Stromal cell of bone marrow (primary cell): ENCODE measurements at regions not wholly inside any gene's neighbourhood (a gene's known extent, or its start where the extent isn't known, plus 50 kb on each side); places are given as distances from the start of the nearest gene placed in this dataset.
"Not testable (repeated sequence)": the region's sequence is repeated elsewhere in the genome, so short reads cannot be mapped to it uniquely, and the experiment has no call there.

Experiments used
- DNase-seq: peaks from one replicate; pipeline ENCODE4 v3.0.0-alpha.2; 2012; ENCODE audit warnings: low read depth

- DNase-seq, result no peak
These were observed 1606.2 kb upstream of the PCDH7 start for GRCh38 chr4:29113960-29114359.

GRCh38 chr4:29117231-29117722, 1602.9 kb upstream of the PCDH7 start:
- DNase-seq, result not testable (repeated sequence)

- no peak for DNase-seq
These were observed 1598.6 kb upstream of the PCDH7 start for GRCh38 chr4:29121586-29121985.

GRCh38 chr4:29128810-29129209, 1591.4 kb upstream of the PCDH7 start:
- DNase-seq, result no peak

- DNase-seq, result no peak
These were observed 1588.9 kb upstream of the PCDH7 start for GRCh38 chr4:29131304-29131703.

GRCh38 chr4:29142708-29143107, 1577.5 kb upstream of the PCDH7 start:
- DNase-seq, result no peak

- DNase-seq, result no peak
These were observed 1568.6 kb upstream of the PCDH7 start for GRCh38 chr4:29151584-29151983.

- no peak for DNase-seq
These were observed 1566.5 kb upstream of the PCDH7 start for GRCh38 chr4:29153642-29154041.

- no peak for DNase-seq
These were observed 1544.9 kb upstream of the PCDH7 start for GRCh38 chr4:29175291-29175690.

GRCh38 chr4:29199025-29199424, 1521.1 kb upstream of the PCDH7 start:
- no peak for DNase-seq

- DNase-seq, result no peak
These were observed 1520.7 kb upstream of the PCDH7 start for GRCh38 chr4:29199485-29199884.

- DNase-seq, result no peak
These were observed 1507.1 kb upstream of the PCDH7 start for GRCh38 chr4:29213020-29213419.

GRCh38 chr4:29220761-29221160, 1499.4 kb upstream of the PCDH7 start:
- DNase-seq, result no peak

GRCh38 chr4:29224911-29225310, 1495.3 kb upstream of the PCDH7 start:
- no peak for DNase-seq

GRCh38 chr4:29240641-29241040, 1479.5 kb upstream of the PCDH7 start:
- DNase-seq, result no peak

- no peak for DNase-seq
These were observed 1477.1 kb upstream of the PCDH7 start for GRCh38 chr4:29243054-29243453.

- DNase-seq, result no peak
These were observed 1476.3 kb upstream of the PCDH7 start for GRCh38 chr4:29243851-29244250.

- DNase-seq, result no peak
These were observed 1460.6 kb upstream of the PCDH7 start for GRCh38 chr4:29259556-29259955.

- DNase-seq, result no peak
These were observed 1457.2 kb upstream of the PCDH7 start for GRCh38 chr4:29262986-29263385.

GRCh38 chr4:29276150-29276549, 1444.0 kb upstream of the PCDH7 start:
- DNase-seq, result no peak

GRCh38 chr4:29277381-29277780, 1442.8 kb upstream of the PCDH7 start:
- DNase-seq, result peak; percentile 9

- peak; percentile 7 for DNase-seq
These were observed 1441.6 kb upstream of the PCDH7 start for GRCh38 chr4:29278585-29278984.

- no peak for DNase-seq
These were observed 1431.1 kb upstream of the PCDH7 start for GRCh38 chr4:29289118-29289517.

- no peak for DNase-seq
These were observed 1424.9 kb upstream of the PCDH7 start for GRCh38 chr4:29295280-29295679.

- DNase-seq, result no peak
These were observed 1415.6 kb upstream of the PCDH7 start for GRCh38 chr4:29304595-29304994.
